CD4-positive, alpha-beta T cell treated with Interleukin-1 beta for 1 hour (primary cell): ENCODE measurements at regions not wholly inside any gene's neighbourhood (a gene's known extent, or its start where the extent isn't known, plus 50 kb on each side); places are given as distances from the start of the nearest gene placed in this dataset.

Experiments used
- DNase-seq, 2 donors: peaks; one replicate each; pipeline ENCODE4 v3.0.0-alpha.2; 2020 to 2022

DNA sequence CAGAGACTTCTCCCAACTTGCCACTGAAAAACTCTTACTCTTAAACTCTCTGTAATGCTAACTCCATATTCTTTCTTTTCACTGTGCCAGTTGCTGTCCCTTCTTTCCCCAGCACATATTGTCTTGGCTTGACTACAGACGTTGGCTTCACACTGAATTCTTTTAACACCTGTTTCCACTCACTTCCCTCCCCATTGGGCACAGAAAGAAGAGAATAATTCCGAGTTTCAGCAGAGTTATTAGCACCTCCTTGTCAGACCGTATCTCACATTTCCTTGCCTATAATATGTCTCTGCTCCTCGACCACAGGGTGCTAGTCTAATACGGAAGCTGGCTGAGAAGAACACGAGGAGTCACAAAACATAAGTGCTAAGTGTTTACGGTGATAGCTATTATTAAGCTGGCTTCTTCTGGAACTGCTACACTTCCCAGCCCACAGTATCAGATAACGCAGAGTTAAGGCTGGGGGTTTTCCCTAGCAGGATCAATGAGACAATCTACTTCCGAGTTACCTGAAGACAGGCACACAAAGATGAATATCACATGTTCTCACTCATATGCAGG is 188.5 kb upstream of the CDH8 start:
- DNase-seq = no peak

DNA sequence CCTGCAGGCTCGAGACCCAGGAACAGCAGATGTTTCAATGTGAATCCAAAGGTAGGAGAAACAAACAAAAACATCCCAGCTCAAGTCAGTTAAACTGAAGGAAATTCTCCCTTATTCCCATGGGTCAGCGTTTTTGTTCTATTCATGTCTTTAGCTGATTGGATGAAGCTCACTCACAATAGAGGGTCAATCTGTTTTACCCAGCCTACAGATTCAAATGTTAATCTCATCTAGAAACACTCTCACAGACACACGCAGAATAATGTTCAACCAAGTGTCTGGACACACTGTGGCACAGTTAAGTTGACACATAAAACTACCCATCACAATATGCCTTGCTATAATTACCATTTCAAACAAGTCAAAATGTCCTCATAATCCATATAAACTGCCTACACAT is 180.6 kb upstream of the CDH8 start:
- DNase-seq = no peak

DNA sequence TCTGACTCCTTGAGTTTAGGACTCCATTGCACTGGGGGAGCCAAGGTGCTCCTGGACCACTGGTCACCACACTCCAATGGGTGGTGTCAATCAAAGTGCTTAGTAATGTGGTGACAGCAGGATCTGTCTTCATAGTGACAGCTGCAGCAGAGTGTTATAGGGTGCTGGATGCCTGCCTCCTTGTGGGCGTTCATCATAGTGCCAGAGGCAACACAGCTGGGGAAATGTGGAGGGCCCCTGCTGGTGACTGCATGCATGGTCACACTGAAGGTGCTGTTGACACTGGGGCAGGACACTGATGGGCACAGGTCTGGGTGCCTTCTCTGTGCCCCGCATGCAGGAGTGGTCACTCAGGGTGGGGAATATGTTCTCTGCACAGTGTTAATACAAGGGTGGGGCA is 177.5 kb upstream of the CDH8 start:
- no peak for DNase-seq

DNA sequence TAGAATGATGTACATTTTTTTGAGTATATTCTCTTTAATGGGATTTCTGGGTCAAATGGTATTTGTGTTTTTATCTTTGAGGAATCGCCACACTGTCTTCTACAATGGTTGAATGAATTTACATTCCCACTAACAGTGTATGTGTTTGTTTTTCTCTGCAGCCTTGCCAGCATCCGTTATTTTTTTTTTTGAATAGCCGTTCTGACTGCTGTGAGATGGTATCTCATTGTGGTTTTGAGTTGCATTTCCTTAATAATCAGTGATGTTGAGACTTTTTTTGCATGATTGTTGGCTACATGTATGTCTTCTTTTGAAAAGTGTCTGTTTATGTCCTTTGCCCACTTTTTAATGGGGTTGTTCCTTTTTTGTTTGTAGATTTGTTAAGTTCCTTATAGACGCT is 172.7 kb upstream of the CDH8 start:
- no peak for DNase-seq

DNA sequence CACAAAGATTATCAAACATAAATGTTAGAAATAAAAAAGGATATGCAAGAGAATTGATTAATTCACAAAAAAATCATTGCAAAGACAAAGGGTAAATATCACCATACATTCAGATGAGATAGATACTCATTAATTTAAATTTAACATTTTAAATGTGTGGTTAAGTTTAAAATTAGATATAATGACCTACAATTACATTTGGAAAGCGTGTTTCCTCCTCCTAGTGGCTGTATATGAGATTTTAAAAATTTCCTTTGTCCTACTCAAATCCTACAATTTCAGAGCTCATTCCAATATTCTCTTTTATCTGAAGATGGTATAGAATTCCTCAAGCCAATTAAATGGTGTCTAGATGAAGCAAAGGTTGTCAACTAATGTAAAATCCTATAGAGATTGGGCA is 169.2 kb upstream of the CDH8 start:
- no peak for DNase-seq

DNA sequence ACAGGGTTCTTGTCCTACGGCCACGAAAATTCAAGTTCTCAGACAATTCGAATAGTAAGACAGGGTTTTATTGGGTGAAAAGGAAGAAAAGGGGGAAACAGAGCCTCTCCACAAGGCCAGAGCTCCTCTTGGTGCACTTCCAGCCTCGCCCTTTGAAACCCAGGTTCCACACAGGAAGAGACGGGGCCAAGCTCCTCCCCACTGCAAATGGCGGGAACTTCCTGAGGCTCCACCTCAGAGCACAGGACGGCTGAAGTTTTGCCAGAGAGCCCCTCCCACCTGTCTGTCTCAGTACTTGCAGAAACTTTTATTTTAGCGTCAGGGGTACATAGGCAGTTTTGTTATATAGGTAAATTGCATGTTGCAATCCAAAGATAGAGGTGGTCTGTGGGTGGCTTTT is 165.7 kb upstream of the CDH8 start:
- DNase-seq = no peak

DNA sequence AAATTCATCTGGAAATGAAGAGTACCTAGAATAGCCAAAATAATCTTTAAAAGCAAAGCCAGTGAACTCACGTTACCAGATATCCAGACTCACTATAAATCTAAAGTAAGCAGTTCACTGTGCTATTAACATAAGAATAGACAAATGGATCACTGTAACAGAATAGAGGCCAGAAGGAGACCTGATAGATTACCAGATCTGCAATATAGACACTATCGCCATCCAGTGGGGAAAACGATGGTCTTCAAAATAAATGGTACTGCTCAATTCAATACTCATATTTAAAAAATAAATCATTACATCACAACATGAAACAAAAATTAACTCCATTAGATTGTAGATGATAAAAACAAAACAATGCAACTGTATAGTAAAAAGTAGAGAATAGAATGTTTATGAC is 158.6 kb upstream of the CDH8 start:
- no peak for DNase-seq

DNA sequence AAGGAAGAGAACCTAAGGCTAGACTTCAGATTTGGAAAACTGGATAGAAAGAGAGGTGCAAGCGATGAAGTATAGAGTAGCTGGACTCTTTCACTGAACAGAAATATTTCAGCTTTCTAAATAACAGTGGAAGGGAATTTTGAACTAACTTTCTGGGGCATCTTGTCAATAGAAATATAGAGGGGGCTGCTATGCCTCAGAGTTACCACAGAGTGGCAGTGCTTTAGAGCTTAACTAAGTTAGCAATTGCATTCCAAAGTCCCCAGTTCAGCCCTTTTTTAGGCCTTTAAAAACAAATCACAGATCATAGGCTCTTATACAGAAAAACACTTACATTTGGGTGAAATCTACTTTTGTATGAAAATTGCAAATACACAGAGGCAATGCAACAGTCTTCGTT is 154.2 kb upstream of the CDH8 start:
- DNase-seq = no peak

DNA sequence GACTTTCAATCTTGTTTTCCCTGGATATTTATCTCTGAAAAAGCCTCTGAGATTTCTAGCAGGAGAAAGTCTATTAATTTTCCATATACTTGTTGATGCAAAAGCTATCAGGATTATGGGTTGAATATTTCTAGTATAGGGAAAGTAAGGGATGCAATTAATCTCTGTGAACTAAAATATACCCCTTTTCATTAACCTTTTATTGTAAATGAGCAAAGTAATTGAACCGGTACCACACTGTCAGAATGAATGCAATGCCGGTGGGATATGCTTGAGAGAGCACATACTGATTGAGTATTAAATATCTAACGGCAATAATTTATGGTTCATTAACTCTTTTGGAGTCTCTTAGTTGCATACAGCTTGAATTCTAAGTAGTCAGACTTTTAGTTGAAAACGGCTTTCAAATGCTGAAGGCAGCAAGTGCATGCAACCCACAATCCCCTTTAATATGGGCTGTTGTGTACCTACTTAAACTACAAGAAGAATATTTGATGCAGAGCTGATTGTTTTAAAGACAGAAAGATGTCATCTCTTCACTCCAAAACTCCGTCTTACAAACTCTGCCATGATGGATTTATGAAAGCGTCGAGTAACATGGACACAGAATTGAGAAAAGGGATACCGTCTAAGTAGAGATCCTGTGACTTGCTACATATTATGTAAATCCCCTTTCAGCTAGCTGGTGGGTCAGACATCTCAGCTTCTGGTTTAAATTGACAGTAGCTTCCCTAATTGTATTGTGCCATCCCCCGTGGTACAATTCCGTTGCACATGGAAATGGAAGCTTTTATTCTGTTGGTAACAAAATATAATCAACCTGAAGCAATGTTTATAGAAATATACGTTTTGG is 141.3 kb upstream of the CDH8 start:
- DNase-seq = no peak

DNA sequence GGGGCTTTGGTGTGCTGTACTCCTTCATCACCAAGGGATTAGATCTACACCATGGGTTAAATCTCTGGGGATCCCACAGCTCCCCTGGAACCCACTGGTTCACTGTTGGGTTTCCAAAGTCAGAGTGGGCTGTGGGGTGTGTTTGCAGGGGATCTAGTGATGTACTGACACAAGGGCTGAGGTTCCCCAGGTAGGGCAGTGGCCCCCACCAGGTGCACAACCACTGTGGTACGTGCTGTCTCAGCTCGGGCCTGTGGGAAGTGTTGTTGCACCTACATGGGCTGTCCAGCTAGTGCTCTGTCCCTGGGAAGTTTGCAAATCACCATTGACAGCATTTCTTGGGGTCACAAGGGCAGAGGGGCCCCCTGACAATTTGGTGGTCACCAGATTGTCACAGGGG is 134.4 kb upstream of the CDH8 start:
- no peak for DNase-seq

DNA sequence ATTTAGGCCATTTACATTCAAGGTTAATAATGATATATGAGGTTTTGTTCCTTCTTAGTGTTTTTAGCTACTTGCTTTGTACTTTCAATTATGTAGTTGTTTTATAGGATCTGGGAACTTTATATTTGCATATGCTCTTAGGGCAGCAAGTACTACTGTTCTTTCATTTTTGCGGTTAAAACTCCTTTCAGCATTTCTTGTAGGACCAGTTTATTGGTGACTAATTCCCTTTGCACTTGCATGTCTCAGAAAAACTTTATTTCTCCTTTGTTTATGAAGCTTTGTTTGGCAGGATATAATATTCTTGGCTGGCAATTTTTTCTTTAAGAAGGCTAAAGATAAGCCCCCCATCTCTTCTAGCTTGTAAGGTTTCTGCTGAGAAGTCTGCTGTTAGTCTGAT is 131.3 kb upstream of the CDH8 start:
- DNase-seq = no peak

DNA sequence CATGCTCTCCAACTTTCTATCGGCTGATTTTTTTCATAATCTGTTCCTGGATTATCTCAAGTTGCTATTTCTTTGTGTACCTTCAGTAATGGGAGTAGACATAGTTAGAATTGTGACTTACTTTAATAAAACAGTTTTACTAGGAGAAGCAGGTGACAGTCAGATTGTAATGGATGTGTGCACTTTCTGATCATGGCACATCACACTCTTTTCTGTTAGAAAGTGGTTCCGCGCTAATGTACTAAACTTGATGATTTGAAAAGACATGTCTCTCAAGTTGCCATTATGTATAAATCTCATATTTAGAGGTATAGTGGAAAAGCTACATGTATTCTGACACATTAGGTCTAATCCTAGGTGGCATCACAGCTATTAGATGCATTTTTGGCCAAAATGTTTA is 121.3 kb upstream of the CDH8 start:
- DNase-seq = no peak

DNA sequence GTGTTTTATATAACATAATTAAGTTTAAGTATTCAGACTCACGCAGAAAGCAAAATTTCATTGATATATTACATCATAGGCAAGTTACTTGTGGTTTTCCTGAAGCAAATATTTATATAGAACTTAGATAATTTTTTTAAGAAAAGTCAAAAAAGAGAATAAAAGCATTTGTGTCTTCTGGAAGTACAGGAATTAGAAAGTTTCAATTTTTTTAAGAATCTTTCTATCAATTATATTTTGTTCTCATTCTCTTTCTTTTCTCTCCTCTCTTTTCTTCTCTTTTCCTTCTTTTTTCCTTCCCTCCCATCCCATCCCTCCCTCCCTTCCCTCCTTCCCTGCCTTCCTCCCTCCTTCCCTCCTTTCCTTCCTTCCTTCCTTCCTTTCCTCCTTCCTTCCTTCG is 120.7 kb upstream of the CDH8 start:
- no peak for DNase-seq

DNA sequence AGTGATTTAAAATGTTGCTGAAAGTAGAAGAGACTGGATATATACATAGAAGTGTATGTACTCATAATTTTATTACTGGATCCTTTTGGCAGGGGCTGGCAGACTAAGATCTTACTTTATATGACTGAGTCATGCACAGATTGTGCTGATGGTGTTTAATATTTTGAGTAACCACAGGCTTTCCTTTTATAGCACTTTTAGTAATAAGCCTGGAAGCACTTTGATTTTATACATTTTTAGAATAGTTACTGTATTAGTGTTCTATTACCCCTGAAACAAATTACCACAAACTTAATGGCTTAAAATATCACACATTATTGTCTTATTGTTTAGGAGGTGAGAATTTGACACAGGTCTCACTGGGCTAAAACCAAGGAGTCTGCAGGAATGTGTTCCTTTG is 113.4 kb upstream of the CDH8 start:
- no peak for DNase-seq

DNA sequence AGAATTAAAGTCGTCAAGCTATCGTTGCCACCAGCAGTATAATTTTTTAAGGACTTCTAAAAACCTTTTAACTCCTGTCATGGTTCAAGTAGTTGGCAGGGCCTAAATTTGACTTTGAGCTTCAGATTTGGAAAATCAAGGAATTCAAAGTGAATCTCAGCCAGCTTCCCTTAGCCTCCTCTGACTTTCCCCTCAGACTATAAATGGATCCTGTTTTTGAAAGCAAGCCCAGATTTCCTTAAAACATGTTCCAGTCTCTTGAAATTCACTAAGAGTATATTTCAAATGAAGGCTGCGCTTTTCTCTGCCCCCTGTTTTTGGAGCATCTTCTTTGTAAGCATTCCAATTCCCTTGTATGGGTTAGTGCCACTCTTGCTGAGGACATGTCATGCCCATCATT is 101.8 kb upstream of the CDH8 start:
- DNase-seq = no peak

DNA sequence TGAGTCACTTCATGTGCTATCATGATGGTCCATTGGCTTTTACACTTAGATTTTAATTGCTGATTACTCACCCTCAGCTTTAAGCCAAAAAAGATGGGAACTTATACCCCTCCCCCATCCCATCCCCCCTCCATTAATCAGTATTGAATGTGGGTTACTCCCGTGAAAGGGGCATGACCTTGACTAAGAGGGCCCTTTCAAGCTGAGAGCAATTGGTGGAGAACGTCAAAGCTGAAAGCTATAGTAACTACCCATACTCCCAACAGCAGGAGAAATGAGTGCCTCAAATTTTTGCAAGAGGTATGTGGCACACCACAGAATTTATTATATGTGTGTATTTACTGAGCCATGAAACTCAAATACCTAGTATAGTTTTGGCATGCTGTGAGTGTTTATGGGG is 99.7 kb upstream of the CDH8 start:
- DNase-seq = no peak

DNA sequence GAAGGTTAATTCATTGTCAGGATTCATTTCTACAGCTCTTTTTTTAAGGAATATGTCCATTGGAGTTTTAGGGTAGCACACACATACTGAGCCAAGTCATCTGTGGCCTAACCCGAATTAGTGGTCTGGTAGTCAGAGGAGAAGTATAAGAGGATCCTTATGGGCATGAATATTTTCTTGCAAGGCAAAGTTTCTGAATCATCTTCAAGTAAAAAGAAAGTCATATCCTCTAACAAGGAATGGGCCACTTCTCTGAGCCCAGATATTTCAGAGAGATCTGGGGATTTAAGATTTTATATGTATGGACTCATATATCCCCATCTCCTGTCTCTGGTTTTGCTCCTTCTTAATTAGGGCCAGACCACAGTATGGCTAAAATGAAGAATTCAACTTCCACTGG is 99.2 kb upstream of the CDH8 start:
- DNase-seq = no peak

DNA sequence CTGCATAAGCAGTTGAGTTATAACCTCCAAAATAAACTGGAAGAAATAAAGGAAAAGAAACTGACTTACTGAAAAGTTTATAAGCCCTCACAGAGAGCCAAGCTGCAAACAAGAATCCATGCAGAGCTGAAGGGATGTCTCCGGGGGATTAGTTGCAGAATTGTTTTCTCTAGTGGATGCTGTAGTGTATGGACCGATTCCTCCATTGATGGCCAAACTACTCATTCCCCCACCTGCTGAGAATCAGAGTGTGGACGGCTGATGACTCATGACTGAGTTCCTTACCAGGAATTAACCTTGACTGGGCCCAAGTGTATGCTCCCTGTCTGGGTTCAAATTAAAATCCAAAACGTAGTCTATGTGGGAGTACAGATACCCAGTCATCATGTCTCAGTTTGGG is 93.9 kb upstream of the CDH8 start:
- no peak for DNase-seq

DNA sequence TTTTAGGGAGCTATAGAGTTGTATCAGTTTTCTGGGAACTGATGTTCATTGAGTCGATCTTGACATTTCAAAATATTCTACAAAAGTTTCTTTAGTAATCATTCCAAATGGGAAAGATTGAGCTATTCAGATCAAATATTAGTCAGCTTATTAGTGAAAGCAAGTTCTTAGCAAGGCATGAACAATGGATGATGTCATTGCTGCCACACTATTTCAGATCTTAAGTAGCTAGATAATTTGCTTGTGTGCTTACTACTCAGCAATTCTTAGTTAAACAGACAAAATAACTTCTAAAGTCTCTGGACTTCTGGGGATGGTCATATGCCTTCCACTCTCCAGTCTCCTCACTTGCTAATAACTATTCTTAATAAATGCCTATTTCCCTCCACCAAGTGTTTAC is 69.0 kb upstream of the CDH8 start:
- DNase-seq = no peak

DNA sequence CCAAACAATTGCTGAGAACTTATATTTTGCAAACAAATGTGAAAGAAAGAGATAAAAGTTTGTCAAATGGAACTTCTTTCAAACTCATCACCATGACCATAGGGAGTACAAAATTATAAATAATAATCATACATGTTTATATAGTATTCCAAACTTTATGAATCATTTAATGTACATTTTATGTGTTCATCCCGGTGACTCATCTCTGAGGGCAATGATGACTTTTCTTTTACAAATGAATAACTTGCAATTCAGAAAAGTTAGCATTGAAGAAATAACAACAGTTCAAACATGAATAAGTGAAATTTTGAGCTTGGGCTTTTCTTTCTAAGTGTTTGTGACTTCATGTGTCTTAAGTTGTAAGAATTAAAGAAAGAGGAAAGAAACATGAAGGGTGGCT is 66.3 kb upstream of the CDH8 start:
- DNase-seq = no peak

DNA sequence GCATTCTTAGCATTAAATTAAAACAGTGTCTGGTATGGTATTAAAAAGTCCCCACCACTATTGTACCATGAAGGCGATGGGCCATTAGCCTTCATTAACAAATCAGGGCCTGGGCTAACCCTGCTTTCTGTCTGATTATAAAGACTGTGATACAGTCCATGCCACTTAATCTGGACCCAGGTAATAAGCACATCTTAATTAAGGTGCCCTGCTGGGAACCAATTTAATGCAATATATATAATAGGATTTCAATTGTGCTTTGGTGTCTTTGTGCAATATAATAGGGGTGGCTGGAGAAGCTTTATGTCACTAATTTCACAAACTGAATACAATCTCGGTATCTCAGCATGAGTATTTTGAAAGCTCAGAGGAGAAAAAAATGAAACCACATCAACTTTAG is 64.4 kb upstream of the CDH8 start:
- no peak for DNase-seq

DNA sequence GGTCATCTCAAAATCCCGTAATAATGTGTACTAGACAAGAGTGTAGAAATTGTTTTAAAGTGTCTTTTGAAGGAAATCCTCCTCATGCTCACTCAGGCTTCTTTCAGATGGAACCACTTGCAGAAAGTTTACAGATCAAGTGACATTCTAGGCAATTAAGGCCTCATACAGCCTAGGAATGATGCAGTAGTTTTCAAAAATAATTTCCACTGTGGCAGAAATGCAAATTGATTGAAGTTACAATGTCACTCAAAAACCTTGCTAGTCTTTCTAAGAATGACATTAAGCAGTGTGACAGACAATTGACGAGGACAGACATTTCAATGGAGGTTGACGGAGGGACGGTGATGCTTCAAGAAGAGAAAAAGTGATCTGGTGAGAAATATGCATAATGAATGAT is 53.5 kb upstream of the CDH8 start:
- no peak for DNase-seq

DNA sequence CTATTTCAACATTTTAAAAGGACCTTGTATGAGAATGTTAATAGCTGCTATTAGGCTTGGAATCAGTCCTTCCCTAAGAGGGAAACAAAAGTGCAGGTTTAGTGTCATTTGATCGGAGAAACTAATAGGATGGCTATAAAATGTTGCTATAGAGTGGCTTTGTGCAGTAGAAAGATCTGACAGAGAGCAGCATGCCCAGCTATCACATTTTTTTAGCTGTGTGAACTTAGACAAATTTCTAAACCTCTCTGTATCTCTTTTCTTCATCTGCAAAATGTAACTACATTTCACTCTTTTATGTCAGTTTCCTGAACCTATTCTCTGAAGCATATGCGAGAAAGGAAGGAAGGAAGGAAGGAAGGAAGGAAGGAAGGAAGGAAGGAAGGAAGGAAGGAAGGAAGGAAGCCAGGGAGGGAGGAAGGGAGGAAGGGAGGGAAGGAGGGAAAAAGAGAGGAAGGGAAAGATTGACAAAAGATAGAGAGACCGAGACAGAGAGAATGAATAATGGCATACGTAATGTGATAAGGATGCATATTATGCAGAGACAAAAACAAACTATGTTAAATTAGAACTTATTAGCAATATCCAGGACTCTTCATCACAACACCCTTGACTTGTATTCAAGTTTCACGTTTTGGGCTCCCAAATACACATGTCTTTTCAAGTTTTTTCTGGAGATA is 52.6 kb upstream of the CDH8 start:
- no peak for DNase-seq
